NOMO-1 (cell line): ENCODE measurements at regions not wholly inside any gene's neighbourhood (a gene's known extent, or its start where the extent isn't known, plus 50 kb on each side); places are given as distances from the start of the nearest gene placed in this dataset.

ENCODE experiments used
- DNase-seq, 2 experiments: peaks; one replicate each; lab custom pipeline; 2025; ENCODE audit not compliant: unreplicated experiment in 2 of 2; lab: John Stamatoyannopoulos, UW

- DNase-seq, result no peak
Measured at GRCh38 chr15:69828181-69828828, 269.4 kb downstream of the TLE3 start.

GRCh38 chr15:69829974-69830373 is 267.7 kb downstream of the TLE3 start:
- no peak for DNase-seq

GRCh38 chr15:69830430-69830829 is 267.3 kb downstream of the TLE3 start:
- DNase-seq, result no peak

- no peak for DNase-seq
Measured at GRCh38 chr15:69830876-69831275, 266.8 kb downstream of the TLE3 start.

GRCh38 chr15:69834267-69834666 is 263.4 kb downstream of the TLE3 start:
- no peak for DNase-seq

- no peak for DNase-seq
Measured at GRCh38 chr15:69834761-69835160, 263.0 kb downstream of the TLE3 start.

- DNase-seq, result no peak
Measured at GRCh38 chr15:69836048-69836447, 261.7 kb downstream of the TLE3 start.

- no peak for DNase-seq
Measured at GRCh38 chr15:69836526-69837230, 261.0 kb downstream of the TLE3 start.

- no peak for DNase-seq
Measured at GRCh38 chr15:69838338-69838737, 259.4 kb downstream of the TLE3 start.

- DNase-seq, result no peak
Measured at GRCh38 chr15:69838994-69839393, 258.7 kb downstream of the TLE3 start.

- no peak for DNase-seq
Measured at GRCh38 chr15:69841113-69841828, 256.4 kb downstream of the TLE3 start.

GRCh38 chr15:69842851-69843250 is 254.9 kb downstream of the TLE3 start:
- no peak for DNase-seq

- no peak for DNase-seq
Measured at GRCh38 chr15:69843276-69843899, 254.3 kb downstream of the TLE3 start.

- no peak for DNase-seq
Measured at GRCh38 chr15:69843900-69844304, 253.8 kb downstream of the TLE3 start.

- no peak for DNase-seq
Measured at GRCh38 chr15:69845159-69845558, 252.6 kb downstream of the TLE3 start.

GRCh38 chr15:69847625-69848024 is 250.1 kb downstream of the TLE3 start:
- no peak for DNase-seq

- DNase-seq, result no peak
Measured at GRCh38 chr15:69848096-69848495, 249.6 kb downstream of the TLE3 start.

- no peak for DNase-seq
Measured at GRCh38 chr15:69848551-69849231, 249.0 kb downstream of the TLE3 start.

- no peak for DNase-seq
Measured at GRCh38 chr15:69849232-69849610, 248.5 kb downstream of the TLE3 start.

GRCh38 chr15:69852482-69852881 is 245.2 kb downstream of the TLE3 start:
- no peak for DNase-seq

GRCh38 chr15:69852916-69853315 is 244.8 kb downstream of the TLE3 start:
- DNase-seq, result no peak
